ENCODE measurements at regions not wholly inside any gene's neighbourhood (a gene's known extent, or its start where the extent isn't known, plus 50 kb on each side); places are given as distances from the start of the nearest gene placed in this dataset.
A peak's percentile ranks its signal among the peaks of the same experiment; 100 is the strongest.

DNA sequence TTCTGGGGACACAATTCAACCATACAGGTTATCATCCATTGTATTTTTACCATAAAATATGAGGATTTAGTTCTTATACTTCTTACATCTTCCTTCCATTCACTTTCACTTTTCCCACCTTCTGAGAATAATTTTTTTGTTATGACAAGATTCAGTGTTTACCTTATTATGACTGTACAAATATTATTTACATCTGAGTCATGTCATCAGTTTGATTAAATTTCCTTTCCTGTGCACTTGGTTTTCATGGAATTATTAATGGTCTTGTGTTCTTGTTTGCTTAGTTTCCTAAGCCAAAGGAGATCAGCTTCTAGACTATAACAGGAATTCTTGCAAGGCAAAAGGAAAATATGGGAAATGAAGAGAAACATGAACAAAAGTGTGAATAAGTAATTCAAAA lies 366.5 kb downstream of the TMEM38B start:
- no peak for DNase-seq

DNA sequence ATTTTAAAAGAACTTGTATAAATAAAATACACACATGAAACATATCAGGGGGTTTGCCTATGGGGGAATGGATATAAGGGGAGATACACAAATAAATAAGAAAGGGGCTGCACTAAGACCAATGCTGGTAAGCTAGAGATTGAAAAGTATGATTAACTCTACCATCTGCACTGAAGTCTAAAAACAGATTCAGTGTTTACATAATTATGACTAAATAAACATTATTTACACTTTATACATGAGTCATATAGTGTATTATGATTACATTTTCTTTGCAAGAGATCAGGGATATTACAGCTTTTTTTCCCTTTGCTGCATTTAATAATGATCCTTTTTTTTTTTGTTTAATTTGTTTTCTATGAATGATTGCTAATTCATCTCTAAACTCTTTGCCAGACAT lies 367.9 kb downstream of the TMEM38B start:
- no peak for DNase-seq

DNA sequence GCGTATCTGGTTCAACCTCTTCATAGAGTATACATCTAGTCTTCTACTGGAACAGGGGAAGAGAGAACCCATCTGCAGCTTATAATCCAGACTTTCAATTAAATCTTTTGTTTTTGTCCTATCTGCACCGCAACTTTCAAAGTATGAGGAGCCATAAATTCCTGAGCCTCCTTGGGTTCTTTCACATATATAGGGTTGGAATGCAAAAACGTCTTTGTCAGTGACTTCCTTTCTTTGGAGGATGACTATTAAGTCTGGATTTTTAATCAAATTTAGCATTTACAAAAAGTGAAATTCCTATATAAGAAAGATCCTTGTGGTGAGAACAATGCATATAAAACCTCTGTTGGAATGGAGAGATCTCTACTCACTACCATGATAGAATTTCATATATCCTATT lies 370.8 kb downstream of the TMEM38B start:
- DNase-seq, result no peak

DNA sequence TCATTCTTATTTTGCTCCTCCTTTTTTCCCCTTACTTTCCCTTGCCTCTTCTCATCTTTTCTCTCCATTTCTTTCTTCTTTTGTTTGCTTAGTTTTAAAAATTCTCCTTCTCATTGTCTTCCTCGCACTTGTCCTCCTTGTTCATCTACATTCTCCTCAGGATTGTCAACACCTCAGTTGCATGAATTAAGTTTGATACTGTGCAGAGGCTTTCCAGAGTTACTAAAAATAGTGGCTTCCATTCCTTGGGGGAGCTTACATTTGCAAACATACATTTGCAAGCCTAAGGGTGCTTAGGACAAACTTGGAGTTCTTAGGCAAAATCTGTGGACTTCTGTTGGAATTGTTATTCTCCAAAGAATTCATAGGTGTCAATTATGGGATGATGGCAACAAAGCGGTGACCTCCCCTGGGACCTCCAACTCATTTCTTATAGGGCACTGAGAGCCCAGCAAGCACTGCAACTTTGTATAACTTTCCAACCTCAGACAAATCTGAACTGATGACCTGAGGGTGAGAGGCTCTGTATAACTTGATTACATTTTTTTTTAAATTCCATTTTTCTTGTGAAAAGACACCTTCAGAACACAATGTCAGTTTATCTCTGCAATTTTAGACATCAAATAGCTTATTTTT lies 371.4 kb downstream of the TMEM38B start:
- no peak for DNase-seq

DNA sequence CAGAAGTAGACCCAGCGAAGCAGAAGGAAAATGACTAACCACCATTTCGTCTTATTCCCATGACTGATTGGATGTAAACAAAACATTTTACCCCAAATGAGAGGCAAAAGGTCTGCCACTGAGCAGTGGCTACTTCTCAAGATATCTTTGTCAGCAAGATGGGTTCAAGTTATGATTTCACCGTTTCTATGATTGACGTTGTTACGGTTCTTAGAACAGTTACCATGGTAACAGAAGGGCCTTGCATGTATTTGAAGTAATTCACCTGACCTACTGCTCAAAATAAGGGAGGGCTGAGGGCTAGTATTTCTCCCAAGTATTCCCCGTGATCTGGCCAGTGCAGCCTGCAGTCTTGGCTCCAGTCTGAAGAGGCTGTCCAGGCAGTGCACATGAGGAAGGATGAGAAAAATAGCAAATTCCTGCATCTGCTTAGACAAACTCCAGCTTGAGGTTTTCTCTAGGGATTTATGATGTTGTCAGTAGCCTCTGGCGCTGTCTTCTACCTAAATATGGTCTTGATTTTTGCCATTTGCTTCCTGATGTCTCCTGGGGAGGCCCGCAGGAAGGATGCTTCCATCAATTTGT lies 372.7 kb downstream of the TMEM38B start:
- no peak for DNase-seq

DNA sequence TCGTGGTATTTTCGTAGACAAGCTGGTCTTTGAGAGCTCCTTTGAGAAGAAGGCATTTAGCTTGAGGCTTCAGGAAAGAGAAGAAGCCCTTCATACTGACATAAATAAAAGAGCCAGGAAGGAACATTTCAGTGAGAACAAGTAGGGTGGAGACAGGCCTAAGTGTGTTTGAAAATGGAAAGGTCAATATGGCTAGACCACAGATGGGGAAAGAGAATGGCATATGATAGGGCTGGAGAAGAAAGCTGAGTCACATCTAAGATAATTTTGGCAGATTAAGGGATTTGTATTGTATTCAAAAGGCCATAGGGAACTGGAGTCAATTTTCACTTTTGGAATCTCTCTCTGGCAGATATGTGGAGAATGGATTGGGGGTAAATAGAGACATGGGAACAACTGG lies 374.9 kb downstream of the TMEM38B start:
- no peak for DNase-seq

DNA sequence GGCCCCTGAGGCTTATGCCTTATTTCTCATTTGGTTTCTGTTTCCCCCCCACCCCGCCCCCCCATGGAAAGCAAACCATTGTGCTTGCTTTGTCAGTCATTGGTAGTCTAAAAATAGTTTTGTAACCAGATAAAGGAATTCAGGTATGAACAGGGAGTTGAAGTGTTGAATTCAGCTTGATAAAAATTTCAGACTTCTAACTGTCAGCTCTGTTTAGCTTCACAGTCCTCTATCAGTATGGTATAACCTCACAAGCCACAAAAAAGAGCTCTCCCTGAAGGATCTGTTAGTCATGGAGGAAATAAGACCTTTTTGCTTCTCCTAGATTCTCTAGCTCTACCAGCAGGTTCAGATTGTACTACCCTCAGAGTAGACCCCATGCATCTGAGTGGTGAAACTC lies 378.1 kb downstream of the TMEM38B start:
- no peak for DNase-seq

DNA sequence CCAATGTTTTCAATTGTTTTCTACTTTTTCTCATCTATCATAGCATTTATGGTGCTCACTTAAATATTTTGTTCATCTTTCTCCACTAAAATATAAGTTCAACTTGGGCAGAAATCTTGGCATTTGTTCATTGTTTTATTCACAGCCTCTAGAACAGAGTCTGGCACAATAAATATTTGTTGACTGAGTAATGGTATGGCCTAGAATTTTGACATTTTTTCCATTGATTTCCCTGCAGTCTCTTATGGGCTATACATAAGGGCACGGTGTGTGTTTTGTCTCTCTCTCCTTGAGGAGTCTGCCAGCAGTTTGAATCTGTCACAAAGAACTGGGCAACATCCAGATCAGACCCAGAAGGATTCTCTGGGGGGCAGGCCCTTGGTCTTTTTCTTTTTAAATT lies 379.7 kb downstream of the TMEM38B start:
- no peak for DNase-seq

DNA sequence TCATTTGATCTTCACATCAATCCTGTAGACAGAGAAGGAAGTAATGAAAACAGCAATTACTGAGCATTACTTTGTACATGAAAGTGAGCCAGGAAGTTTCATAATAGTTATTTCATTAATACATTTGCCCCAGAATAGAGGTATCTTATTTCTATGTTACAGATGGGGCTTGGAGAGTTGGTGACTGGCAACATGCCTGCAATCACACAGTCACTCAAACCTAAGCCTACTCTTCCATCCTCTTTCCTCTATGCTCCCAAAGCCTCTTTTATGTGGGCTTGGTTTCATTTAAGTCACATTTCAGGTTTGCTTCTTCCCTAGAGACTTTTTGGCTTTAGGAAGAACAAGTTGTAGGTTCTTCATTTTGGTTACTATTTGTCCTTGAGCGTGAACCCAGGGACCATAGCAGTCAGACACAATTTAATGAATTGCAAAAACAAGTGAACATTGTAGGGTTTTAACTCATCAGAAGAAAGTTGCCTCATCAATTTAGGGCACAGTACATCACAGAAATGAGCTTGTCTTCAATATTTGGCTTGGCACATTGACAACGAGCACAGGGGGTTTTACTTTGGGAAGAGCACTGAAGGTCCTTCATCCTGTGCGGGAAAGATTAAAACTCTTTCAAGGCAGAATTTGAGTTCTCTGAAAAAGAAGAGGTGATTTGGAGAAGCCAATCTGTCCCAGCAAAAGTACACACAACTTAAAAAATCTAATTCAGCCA lies 381.1 kb downstream of the TMEM38B start:
- no peak for DNase-seq

DNA sequence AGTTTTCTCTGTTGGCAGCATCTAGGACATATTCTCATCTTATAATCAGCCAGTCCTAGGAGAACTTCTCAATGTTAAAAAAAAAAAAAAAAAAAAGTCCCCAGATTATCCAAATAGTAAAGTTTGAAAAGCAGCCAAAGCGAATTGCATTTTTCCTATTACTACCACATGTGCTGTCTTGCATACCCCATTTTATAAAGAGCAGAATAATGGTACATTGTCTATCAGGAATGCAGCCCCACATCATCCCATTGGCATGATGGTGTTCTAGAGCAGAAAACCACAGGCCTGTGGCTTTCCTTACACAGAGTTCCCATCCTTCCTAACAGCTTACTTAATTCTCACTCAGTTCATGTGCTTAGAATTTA lies 381.6 kb downstream of the TMEM38B start:
- peak; percentile 13 for DNase-seq

DNA sequence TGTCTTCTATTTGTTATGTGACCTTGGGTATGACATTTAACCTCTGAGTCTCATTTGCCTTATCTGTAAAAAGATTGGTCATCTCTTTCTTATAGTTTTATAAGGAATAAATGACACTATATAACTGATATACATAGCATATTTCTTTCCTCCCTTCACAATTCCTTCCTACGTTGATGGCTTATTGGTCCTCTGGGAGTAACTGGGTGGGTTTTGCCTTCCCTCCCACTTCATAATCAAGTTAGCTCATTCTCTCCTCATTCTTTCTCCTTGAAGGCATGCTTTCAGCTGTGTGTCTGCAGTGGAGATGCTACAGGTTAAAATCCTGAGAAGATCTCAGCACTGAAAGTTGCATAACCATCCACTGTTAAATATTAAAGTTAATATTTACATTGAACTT lies 382.4 kb downstream of the TMEM38B start:
- no peak for DNase-seq

DNA sequence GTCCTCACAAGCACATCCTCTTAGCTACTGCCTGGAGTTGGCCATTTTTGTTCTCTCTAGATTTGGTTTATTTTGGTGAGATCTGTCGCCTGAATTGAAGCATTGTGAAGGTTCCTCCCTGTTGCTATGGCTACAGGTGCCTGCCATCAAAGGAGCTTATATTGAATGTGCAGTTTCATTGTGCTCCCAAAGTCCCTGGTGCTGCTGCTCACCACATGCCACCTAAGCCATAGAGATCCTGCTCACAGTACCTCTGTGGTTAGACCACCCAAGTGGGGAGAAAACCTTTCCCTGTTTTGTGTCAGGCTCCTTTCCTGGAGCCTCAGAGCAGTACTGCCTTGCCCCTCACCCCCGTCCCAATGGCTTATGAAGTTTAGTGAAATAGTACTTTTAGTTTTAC lies 383.4 kb downstream of the TMEM38B start:
- DNase-seq, result no peak

DNA sequence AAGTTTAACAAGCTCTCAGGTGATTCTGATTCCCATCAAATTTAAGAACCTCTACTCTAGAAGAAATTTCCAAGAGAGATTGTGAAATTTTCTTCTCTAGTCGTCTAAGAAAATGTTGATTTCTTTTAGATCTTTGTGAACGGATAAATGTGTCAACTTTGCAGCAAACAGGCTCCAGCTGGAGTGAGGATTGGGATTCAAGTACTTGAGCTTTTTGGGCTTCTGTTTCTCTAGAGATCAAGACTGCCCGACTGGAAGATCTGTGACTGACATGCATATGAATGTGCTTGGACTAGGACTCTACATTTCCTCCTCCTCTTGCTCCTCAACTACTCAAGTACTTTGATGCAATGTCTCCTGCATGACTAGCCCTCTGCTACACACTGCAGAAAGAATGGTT lies 388.3 kb downstream of the TMEM38B start:
- no peak for DNase-seq

DNA sequence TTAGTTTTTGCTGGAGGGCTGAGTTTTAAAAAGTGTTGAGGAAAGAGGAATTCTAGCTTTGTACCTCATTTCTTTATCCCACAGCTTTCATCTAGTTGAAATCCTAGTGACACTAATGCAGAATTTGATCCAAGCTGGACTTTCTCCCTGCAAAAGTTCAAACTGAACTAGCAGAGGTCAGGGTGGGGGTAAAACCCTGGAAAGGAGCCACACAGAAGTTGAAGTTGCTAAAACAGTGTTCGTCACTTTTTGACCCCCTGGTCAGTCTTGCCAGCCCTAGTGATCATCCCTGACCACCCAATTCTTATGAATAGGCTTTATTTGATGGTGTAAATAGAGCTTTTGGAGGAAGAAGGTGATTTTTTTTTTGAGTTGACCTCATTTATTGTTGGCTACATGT lies 390.4 kb downstream of the TMEM38B start:
- no peak for DNase-seq

DNA sequence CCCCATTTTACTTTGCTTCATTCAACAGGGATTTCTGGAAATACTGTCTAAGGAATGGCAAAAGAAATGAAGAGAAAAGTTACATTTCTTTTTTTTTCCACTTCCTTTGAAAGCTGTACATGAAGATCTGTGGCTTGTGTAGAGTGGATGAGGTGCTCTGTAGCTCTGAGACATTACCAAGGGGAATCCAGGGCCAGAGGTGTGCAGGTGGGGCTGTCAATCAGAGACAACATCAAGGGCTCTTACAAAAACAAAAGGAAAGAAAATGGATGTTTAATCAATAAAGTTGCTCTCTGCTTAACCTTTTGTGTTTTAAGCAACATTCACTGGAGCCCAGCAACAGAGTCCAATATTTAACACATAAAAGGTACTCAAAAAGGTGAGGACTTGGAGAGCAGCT lies 391.1 kb downstream of the TMEM38B start:
- DNase-seq, result no peak

DNA sequence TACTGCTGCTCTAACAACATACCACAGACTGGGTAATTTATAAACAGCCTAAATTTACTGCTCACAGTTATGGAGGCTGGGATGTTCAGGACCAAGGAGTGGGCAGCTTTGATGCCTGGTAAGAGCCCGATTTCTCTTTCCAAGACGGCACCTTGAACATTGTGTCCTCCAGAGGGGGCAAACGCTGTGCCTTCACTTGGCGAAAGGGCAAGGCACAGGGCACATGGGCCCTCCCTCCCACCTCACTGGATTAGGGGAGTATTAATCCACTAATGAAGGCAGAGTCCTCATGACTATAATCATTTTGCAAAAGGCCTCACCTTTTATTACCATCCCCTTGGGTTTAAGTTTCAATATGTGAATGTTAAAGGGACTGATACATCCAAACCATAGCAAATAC lies 397.7 kb downstream of the TMEM38B start:
- DNase-seq, result no peak

DNA sequence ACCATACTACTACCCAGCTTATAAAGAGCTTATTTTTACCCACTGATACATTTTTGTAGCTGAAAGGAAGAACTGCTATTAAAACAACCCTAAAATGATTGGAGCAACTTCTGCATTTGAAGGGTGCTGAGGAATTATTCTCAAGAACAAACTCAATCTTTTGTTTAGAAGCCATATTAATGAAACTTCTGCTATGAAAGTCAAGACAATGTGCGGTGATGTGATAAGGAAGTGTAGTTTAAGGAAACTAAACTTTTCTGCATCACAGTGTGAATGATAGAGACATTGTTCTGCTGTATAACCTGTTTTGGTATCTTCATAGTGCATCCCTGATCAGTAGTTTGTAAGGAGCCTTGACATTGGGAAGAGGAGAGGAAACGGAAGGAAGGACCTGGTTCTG lies 408.5 kb downstream of the TMEM38B start:
- DNase-seq, result no peak

DNA sequence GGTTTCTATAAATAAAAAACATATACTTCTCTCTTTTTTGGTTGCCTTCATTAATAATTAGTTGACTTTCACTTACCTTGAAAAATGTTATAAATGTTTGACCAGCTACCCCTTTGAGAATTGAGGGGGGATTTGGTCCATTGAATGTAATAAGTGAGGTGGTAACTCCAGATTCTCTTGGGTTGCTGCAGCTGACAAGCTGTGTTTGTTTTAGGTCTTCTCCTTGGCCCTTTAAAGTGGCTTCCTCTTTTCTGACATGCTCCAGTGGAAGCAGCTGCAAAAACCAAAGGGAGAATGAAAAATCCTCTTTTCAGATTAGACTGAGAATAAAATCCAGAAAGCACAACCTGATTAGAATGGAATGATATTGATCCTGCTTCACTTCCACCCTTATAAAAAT lies 410.5 kb downstream of the TMEM38B start:
- no peak for DNase-seq

DNA sequence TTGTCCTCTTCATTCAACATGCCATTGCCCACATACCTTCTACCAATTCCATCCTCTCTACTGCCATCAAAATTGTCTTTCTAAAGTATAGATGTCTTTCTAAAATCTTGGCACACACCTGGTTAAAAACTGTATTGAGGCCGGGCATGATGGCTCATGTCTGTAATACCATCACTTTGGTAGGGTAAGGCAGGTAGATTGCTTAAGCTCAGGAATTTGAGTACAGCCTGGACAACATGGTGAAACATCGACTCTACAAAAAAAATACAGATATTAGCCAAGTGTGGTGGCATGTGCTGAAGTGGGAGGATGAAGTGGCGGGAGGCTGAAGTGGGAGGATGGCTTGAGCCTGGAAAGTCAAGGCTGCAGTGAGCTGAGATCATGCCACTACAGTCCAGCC lies 412.1 kb downstream of the TMEM38B start:
- DNase-seq, result no peak

DNA sequence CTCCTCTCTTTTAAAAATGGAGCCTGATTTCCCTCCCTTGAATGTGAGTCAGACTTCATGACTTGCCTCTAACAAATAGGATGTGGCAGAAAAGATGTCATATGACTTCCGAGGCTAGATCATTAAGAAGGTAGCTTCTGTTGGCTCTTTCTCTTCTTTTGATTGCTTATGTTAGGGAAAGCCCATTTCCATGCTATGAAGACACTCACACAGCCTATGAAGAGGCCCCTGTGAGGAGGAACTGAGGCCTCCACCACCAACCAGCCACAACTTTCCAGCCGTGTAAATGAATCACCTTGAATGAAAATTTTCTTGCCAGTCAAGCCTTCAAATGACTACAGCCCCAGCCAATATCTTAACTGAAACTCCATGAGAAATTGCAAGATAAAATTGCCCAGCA lies 413.4 kb downstream of the TMEM38B start:
- no peak for DNase-seq

DNA sequence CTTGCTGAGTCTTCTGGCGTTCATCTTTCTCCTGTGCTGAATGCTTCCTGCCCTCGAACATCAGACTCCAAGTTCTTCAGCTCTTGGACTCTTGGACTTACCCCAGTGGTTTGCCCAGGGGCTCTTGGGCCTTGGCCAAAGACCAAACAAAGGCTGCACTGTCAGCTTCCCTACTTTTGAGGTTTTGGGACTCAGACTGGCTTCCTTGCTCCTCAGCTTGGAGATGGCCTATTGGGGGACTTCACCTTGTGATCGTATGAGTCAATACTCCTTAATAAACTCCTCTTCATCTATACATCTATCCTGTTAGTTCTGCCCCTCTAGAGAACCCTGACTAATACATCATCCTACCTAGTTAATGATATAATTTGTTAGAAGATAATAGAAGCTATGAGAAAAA lies 415.4 kb downstream of the TMEM38B start:
- DNase-seq, result peak; percentile 12

DNA sequence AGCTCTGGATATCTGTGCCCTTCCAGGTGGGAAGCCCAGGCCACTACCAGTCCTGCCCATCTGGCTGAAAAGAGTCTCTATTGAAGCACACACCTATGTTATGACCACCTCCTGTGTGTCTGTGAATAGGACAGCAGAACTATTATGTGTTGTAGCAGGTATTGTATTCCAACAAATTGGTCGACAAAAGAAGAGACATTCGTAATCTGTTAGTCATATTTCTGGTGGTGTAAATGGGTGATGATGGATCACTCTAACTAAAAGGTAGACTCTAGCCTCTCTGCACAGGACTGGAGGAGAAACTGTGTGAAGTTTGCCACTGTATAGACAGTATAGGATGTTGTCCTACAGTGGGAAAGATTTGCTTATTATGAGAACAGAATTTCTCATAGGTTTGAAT lies 416.1 kb downstream of the TMEM38B start:
- DNase-seq, result no peak

DNA sequence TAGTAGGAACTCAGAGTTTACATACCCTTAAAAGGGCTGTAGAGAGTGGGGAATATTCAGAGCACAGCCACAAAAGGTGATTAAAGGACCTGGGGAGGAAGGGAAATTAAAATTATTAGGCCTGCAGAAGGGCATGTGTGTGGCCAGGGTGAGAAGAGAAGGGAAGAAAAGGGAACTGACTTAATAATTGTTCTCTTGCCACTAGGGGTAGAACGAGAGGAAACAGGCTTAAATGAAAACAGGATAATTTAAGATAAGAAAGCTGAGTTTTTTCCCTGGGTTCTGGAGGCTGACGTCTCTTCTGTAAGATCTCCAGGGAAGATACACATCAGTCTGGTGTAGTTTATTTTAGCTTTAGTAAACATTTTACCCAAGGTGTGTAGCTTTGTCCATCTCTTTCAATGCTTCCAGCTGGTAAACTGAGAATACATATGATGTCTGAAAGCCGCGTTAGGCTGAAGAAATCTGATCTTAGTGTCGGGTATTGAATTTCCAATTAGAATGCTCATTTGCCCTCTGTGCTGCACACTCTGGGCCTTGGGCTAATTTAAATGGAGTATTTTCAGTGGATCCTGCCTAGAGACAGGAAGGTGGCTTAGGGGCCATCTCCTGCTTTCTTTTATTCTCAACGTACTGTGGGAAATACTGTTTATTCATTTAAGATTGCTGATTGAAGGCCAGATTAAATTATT lies 416.8 kb downstream of the TMEM38B start:
- DNase-seq, result no peak

DNA sequence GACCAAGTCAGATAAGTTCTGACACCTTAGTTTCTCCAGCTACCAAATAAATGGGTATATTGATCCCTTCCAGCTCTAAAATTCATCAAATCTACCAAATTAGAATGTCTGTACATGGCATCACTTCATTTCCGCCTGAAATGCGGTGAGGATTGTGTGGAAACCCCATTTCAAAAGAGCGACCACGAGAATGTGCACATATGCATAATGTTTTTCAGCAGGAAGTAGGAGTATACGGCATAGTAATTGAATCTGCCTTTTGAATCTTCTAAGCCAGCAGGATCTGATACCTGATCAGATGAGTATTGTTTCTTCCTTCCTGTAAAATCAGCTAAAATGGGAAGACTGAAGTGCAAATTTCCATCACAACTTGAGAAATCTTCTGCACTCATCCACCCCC lies 418.6 kb downstream of the TMEM38B start:
- no peak for DNase-seq

Data from T1000 (cell line).